PC-9 (cell line): ENCODE measurements at regions not wholly inside any gene's neighbourhood (a gene's known extent, or its start where the extent isn't known, plus 50 kb on each side); places are given as distances from the start of the nearest gene placed in this dataset.

Experiments used
- BruUV-seq: library from RNA; stranded (reverse); fragments of 400-500 nt; replicated peaks from 2 replicates; lab custom pipeline; 2021; lab: Mats Ljungman, UMichigan
- CTCF ChIA-PET: fragments of 300-600 bp; sonication (Branson Sonifier 250); formaldehyde crosslinking; loops from one replicate; lab custom pipeline; 2022; ENCODE audit warnings: antibody characterized with exemption; lab: Charles Lee
- POLR2A ChIA-PET: fragments of 300-600 bp; sonication (Branson Sonifier 250); formaldehyde crosslinking; loops from one replicate; lab custom pipeline; 2022; ENCODE audit warnings: antibody characterized with exemption; ENCODE audit not compliant: unreplicated experiment; lab: Charles Lee
- DNase-seq, 2 experiments: peaks; one replicate each; pipeline versions ENCODE4 v3.0.0 to v3.0.0-alpha.2; 2015 to 2022; ENCODE audit warnings: mixed read lengths in 1 of 2
- H2AFZ ChIP-seq: fragments of 200-600 bp; sonication (generic); 2 replicates; pipeline ENCODE4 v1.8.1; 2017; ENCODE audit warnings: antibody characterized with exemption
- H3F3A ChIP-seq: fragments of 200-600 bp; sonication (generic); 2 replicates; pipeline ENCODE4 v1.8.1; 2017; ENCODE audit warnings: antibody characterized with exemption, mild to moderate bottlenecking, low read depth; ENCODE audit not compliant: insufficient read depth
- H3K27ac ChIP-seq: fragments of 200-600 bp; sonication (generic); 2 replicates; pipeline ENCODE4 v1.6.1; 2016; ENCODE audit warnings: mixed run types
- H3K27me3 ChIP-seq: fragments of 200-600 bp; sonication (generic); 2 replicates; pipeline ENCODE4 v1.6.1; 2016; ENCODE audit warnings: low read depth, mixed run types; ENCODE audit not compliant: insufficient read depth
- H3K36me3 ChIP-seq: fragments of 200-600 bp; sonication (generic); 2 replicates; pipeline ENCODE4 v1.6.1; 2016; ENCODE audit warnings: low read depth, mixed run types
- H3K4me1 ChIP-seq: fragments of 200-600 bp; sonication (generic); replicated peaks from 2 replicates; pipeline ENCODE4 v1.6.1; 2016; ENCODE audit warnings: mixed run types; ENCODE audit not compliant: insufficient read depth
- H3K4me2 ChIP-seq: fragments of 200-600 bp; sonication (generic); 2 replicates; pipeline ENCODE4 v1.6.1; 2017; ENCODE audit warnings: mixed run types
- H3K4me3 ChIP-seq: fragments of 200-600 bp; sonication (generic); 2 replicates; pipeline ENCODE4 v1.6.1; 2016; ENCODE audit warnings: mixed run types
- H3K79me2 ChIP-seq: fragments of 200-600 bp; sonication (generic); 2 replicates; pipeline ENCODE4 v1.6.1; 2017; ENCODE audit warnings: low read depth, mixed run types
- H3K9me2 ChIP-seq: fragments of 200-600 bp; sonication (generic); 2 replicates; pipeline ENCODE4 v1.8.1; 2017; ENCODE audit warnings: mild to moderate bottlenecking; ENCODE audit not compliant: insufficient read depth
- H3K9me3 ChIP-seq: fragments of 200-600 bp; sonication (generic); 2 replicates; pipeline ENCODE4 v1.8.1; 2016; ENCODE audit warnings: low read depth; ENCODE audit not compliant: insufficient read depth
- H4K20me1 ChIP-seq: fragments of 200-600 bp; sonication (generic); 2 replicates; pipeline ENCODE4 v1.8.1; 2017; ENCODE audit not compliant: insufficient read depth
- CTCF ChIP-seq: fragments of 200-600 bp; sonication (generic); conservative IDR thresholded peaks from 2 replicates; pipeline ENCODE4 v1.6.1; 2017; ENCODE audit warnings: mixed run types, antibody characterized with exemption, mild to moderate bottlenecking, moderate library complexity
- EZH2 ChIP-seq: fragments of 200-600 bp; sonication (generic); IDR thresholded peaks from 2 replicates; pipeline ENCODE4 v1.8.0; 2017; ENCODE audit warnings: antibody characterized with exemption, low read depth
- intact Hi-C: fragments of 100-400 bp; cut with micrococcal nuclease; formaldehyde crosslinking; loops from one replicate; pipeline ENCODE4 v1.10.0; 2022; ENCODE audit not compliant: unreplicated experiment

- Histone ChIP-seq H3K9me3 (0 out of 2 replicates have a peak, but pooled peaks cover 5% of the 10 kb centered on the region), H3K27ac (no peak overlapping the region), H3K4me2 (no peak overlapping the region), H3K36me3 (no peaks in the 10 kb centered on the region), H3F3A (no peaks in the 10 kb centered on the region), H3K79me2 (no peaks in the 10 kb centered on the region), H3K4me1 (no peaks in the 10 kb centered on the region), H2AFZ (no peak overlapping the region), H3K27me3 (no peaks in the 10 kb centered on the region), H3K4me3 (no peak overlapping the region), H4K20me1 (no peaks in the 10 kb centered on the region), H3K9me2 (peaks cover 6% of the 10 kb centered on the region; the same call in 1 of the 2 replicates)
- no peak for DNase-seq
- POLR2A ChIA-PET, result no interaction called here
- intact Hi-C loops, result no loop called here
- no TSS peak for BruUV-seq
- TF ChIP-seq CTCF (no peak), EZH2 (no peak)
- CTCF ChIA-PET, result no interaction called here
Measured at GRCh38 chr3:106067711-106068110, 198.9 kb upstream of the CBLB start.

DNA sequence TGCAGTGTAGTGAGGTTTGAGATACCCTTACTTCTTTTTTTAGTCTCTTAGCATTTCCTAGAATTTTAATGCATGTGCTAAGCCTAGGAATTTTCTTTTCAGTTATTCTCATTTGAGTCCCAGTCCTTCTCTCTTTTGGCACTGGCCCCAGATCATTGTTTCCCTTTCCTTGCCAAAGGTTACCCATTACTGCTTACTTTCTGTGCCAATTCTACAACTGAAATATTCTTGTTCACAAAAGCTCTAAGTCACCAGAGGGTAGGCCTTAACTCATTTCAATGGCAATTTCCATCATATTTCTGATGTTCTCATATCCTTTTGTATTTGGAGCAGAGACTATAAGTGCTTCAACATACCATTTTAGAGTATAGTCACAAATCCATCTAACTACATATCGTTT lies 199.6 kb upstream of the CBLB start:
- POLR2A ChIA-PET, result no interaction called here
- Histone ChIP-seq H3K4me3 (no peak overlapping the region), H4K20me1 (no peaks in the 10 kb centered on the region), H3K9me3 (0 out of 2 replicates have a peak, but pooled peaks cover 5% of the 10 kb centered on the region), H2AFZ (peak overlapping the region; percentile 19; the same call in 1 of the 2 replicates), H3K4me1 (no peaks in the 10 kb centered on the region), H3K79me2 (no peaks in the 10 kb centered on the region), H3K27me3 (no peaks in the 10 kb centered on the region), H3F3A (no peaks in the 10 kb centered on the region), H3K4me2 (no peak overlapping the region), H3K27ac (no peak overlapping the region), H3K36me3 (no peaks in the 10 kb centered on the region), H3K9me2 (peaks cover 6% of the 10 kb centered on the region; the same call in 1 of the 2 replicates)
- BruUV-seq, result no TSS peak
- CTCF ChIA-PET, result no interaction called here
- TF ChIP-seq EZH2, result no peak
- no peak for TF ChIP-seq CTCF
- intact Hi-C loops, result no loop called here
- DNase-seq, result no peak

GRCh38 chr3:106068795-106069194 lies 200.0 kb upstream of the CBLB start:
- H3K36me3 ChIP-seq, result no peaks in the 10 kb centered on the region
- H4K20me1 ChIP-seq, result no peaks in the 10 kb centered on the region
- H3K9me3 ChIP-seq, result 0 out of 2 replicates have a peak, but pooled peaks cover 5% of the 10 kb centered on the region
- H3K4me1 ChIP-seq, result no peaks in the 10 kb centered on the region
- no peaks in the 10 kb centered on the region for H3K79me2 ChIP-seq
- H3K4me2 ChIP-seq, result no peak overlapping the region
- ChIA-PET POLR2A (no interaction called here), CTCF (no interaction called here)
- 0 out of 2 replicates have a peak overlapping the region, but pooled peaks have one; percentile 19 for H2AFZ ChIP-seq
- no peaks in the 10 kb centered on the region for H3F3A ChIP-seq
- TF ChIP-seq EZH2, result no peak
- TF ChIP-seq CTCF, result no peak
- no peak for DNase-seq
- no TSS peak for BruUV-seq
- H3K9me2 ChIP-seq, result peaks cover 6% of the 10 kb centered on the region; the same call in 1 of the 2 replicates
- intact Hi-C loops, result no loop called here
- H3K4me3 ChIP-seq, result no peak overlapping the region
- no peaks in the 10 kb centered on the region for H3K27me3 ChIP-seq
- no peak overlapping the region for H3K27ac ChIP-seq
